DND-41 (cell line): ENCODE measurements at regions not wholly inside any gene's neighbourhood (a gene's known extent, or its start where the extent isn't known, plus 50 kb on each side); places are given as distances from the start of the nearest gene placed in this dataset.

Experiments used
- EZH2 ChIP-seq: IDR thresholded peaks from 3 replicates; pipeline ENCODE4 v1.6.1; 2012; ENCODE audit warnings: borderline replicate concordance, low read depth, mild to moderate bottlenecking, moderate library complexity, low read length, inconsistent platforms; ENCODE audit not compliant: severe bottlenecking
- TF ChIP-seq, protein P1 (sequence below): IDR thresholded peaks from 2 replicates; pipeline ENCODE4 v1.5.1; 2012; ENCODE audit warnings: borderline replicate concordance, low read length, moderate library complexity, mild to moderate bottlenecking; ENCODE audit not compliant: poor library complexity, severe bottlenecking; ENCODE audit errors: extremely low read depth

DNA sequence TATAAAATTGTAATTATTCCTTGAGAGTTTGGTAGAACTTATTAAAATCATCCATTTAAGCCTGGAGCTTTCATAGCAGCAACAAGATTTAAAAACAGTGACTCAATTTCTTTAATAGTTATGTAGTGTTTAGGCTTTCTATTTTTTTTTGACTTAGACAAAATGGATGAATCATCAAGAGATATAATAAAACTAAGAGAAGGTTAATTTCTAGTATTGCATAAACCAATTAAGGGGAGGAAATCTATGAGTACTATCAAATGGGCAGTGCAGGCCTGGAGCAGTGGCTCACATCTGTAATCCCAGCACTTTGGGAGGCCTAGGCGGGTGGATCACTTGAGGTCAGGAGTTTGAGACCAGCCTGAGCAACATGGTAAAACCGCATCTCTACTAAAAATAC is 416.3 kb upstream of the USP24 start:
- TF ChIP-seq, protein P1, sequence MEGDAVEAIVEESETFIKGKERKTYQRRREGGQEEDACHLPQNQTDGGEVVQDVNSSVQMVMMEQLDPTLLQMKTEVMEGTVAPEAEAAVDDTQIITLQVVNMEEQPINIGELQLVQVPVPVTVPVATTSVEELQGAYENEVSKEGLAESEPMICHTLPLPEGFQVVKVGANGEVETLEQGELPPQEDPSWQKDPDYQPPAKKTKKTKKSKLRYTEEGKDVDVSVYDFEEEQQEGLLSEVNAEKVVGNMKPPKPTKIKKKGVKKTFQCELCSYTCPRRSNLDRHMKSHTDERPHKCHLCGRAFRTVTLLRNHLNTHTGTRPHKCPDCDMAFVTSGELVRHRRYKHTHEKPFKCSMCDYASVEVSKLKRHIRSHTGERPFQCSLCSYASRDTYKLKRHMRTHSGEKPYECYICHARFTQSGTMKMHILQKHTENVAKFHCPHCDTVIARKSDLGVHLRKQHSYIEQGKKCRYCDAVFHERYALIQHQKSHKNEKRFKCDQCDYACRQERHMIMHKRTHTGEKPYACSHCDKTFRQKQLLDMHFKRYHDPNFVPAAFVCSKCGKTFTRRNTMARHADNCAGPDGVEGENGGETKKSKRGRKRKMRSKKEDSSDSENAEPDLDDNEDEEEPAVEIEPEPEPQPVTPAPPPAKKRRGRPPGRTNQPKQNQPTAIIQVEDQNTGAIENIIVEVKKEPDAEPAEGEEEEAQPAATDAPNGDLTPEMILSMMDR: no peak
- TF ChIP-seq EZH2: no peak
